ENCODE measurements at regions not wholly inside any gene's neighbourhood (a gene's known extent, or its start where the extent isn't known, plus 50 kb on each side); places are given as distances from the start of the nearest gene placed in this dataset.

GRCh38 chr20:40588891-40589290 lies 100.1 kb downstream of the MAFB start:
- no peaks in the 10 kb centered on the region for H3K9me3 ChIP-seq (ENCODE audit: control insufficient read depth, insufficient read depth, low read length)
- no peak overlapping the region for H3K9ac ChIP-seq (ENCODE audit: low read depth, low read length)
- H3K4me1 ChIP-seq (ENCODE audit: control insufficient read depth, insufficient read depth, low read length), result no peaks in the 10 kb centered on the region
- no peaks in the 10 kb centered on the region for H3K36me3 ChIP-seq (ENCODE audit: control insufficient read depth, insufficient read depth, low read length)
- no peak overlapping the region for H3K4me3 ChIP-seq (ENCODE audit: low read depth, low read length)
- no peaks in the 10 kb centered on the region for H3K27me3 ChIP-seq (ENCODE audit: control insufficient read depth, insufficient read depth, low read length)

GRCh38 chr20:40587038-40587437 lies 102.0 kb downstream of the MAFB start:
- Histone ChIP-seq H3K27me3 (ENCODE audit: control insufficient read depth, insufficient read depth, low read length) (no peaks in the 10 kb centered on the region), H3K9me3 (ENCODE audit: control insufficient read depth, insufficient read depth, low read length) (no peaks in the 10 kb centered on the region)

DNA sequence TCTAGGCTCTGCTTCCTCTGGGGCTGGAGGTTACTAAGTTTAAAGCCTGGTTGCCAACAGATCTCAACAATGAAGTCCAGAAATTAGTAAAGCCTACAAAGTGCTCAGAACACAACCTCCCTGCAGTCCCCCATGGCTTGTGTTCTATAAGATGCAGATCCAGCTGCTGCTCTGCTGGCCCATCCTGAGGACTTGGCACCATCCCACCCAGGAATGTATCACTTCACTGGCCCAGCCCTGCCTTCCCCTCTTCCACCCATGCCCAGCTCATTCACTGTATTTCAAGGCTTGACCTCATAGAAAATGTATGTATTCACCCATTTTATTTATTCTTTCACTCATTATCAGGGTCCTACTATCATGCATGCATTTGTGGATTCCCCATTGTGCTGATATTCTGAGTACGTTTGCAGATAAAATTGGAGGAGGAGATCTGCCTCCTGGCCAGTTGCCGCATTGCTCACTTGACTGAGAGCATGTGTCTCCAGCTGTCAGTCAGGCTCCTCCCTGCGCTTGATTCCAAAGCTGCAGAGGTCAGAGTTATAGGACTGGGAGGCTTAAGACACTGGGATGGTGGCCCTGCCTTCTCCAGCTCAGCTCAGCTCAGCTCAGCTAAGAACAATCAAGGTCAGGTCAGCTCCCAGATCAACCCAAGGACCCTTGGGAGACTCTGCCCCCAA lies 104.8 kb downstream of the MAFB start:
- no peaks in the 10 kb centered on the region for H3K4me1 ChIP-seq (ENCODE audit: control insufficient read depth, insufficient read depth, low read length)
- no peak overlapping the region for H3K4me3 ChIP-seq (ENCODE audit: low read depth, low read length)
- no peaks in the 10 kb centered on the region for H3K27me3 ChIP-seq (ENCODE audit: control insufficient read depth, insufficient read depth, low read length)
- H3K9me3 ChIP-seq (ENCODE audit: control insufficient read depth, insufficient read depth, low read length), result no peaks in the 10 kb centered on the region
- no peak overlapping the region for H3K9ac ChIP-seq (ENCODE audit: low read depth, low read length)
- H3K36me3 ChIP-seq (ENCODE audit: control insufficient read depth, insufficient read depth, low read length), result no peaks in the 10 kb centered on the region

More at GRCh38 chr20:40587038-40587437, 102.0 kb downstream of the MAFB start:
- Histone ChIP-seq H3K4me3 (ENCODE audit: low read depth, low read length) (no peak overlapping the region), H3K4me1 (ENCODE audit: control insufficient read depth, insufficient read depth, low read length) (no peaks in the 10 kb centered on the region), H3K9ac (ENCODE audit: low read depth, low read length) (no peak overlapping the region), H3K36me3 (ENCODE audit: control insufficient read depth, insufficient read depth, low read length) (no peaks in the 10 kb centered on the region)

GRCh38 chr20:40583636-40584035 lies 105.4 kb downstream of the MAFB start:
- Histone ChIP-seq H3K9me3 (ENCODE audit: control insufficient read depth, insufficient read depth, low read length) (no peaks in the 10 kb centered on the region), H3K9ac (ENCODE audit: low read depth, low read length) (no peak overlapping the region), H3K4me3 (ENCODE audit: low read depth, low read length) (no peak overlapping the region), H3K27me3 (ENCODE audit: control insufficient read depth, insufficient read depth, low read length) (no peaks in the 10 kb centered on the region), H3K4me1 (ENCODE audit: control insufficient read depth, insufficient read depth, low read length) (no peaks in the 10 kb centered on the region), H3K36me3 (ENCODE audit: control insufficient read depth, insufficient read depth, low read length) (no peaks in the 10 kb centered on the region)

- Histone ChIP-seq H3K36me3 (ENCODE audit: control insufficient read depth, insufficient read depth, low read length) (no peaks in the 10 kb centered on the region), H3K27me3 (ENCODE audit: control insufficient read depth, insufficient read depth, low read length) (no peaks in the 10 kb centered on the region), H3K9me3 (ENCODE audit: control insufficient read depth, insufficient read depth, low read length) (no peaks in the 10 kb centered on the region), H3K4me3 (ENCODE audit: low read depth, low read length) (no peak overlapping the region), H3K4me1 (ENCODE audit: control insufficient read depth, insufficient read depth, low read length) (no peaks in the 10 kb centered on the region), H3K9ac (ENCODE audit: low read depth, low read length) (no peak overlapping the region)
These were observed 105.8 kb downstream of the MAFB start for GRCh38 chr20:40583205-40583604.

GRCh38 chr20:40582531-40582930 lies 106.5 kb downstream of the MAFB start:
- Histone ChIP-seq H3K36me3 (ENCODE audit: control insufficient read depth, insufficient read depth, low read length) (no peaks in the 10 kb centered on the region), H3K4me3 (ENCODE audit: low read depth, low read length) (no peak overlapping the region), H3K27me3 (ENCODE audit: control insufficient read depth, insufficient read depth, low read length) (no peaks in the 10 kb centered on the region), H3K4me1 (ENCODE audit: control insufficient read depth, insufficient read depth, low read length) (no peaks in the 10 kb centered on the region), H3K9me3 (ENCODE audit: control insufficient read depth, insufficient read depth, low read length) (no peaks in the 10 kb centered on the region), H3K9ac (ENCODE audit: low read depth, low read length) (no peak overlapping the region)

- Histone ChIP-seq H3K36me3 (ENCODE audit: control insufficient read depth, insufficient read depth, low read length) (no peaks in the 10 kb centered on the region), H3K4me3 (ENCODE audit: low read depth, low read length) (no peak overlapping the region), H3K9ac (ENCODE audit: low read depth, low read length) (no peak overlapping the region), H3K4me1 (ENCODE audit: control insufficient read depth, insufficient read depth, low read length) (no peaks in the 10 kb centered on the region), H3K9me3 (ENCODE audit: control insufficient read depth, insufficient read depth, low read length) (no peaks in the 10 kb centered on the region), H3K27me3 (ENCODE audit: control insufficient read depth, insufficient read depth, low read length) (no peaks in the 10 kb centered on the region)
These were observed 109.3 kb downstream of the MAFB start for GRCh38 chr20:40579701-40580100.

GRCh38 chr20:40578961-40579360 lies 110.1 kb downstream of the MAFB start:
- no peaks in the 10 kb centered on the region for H3K27me3 ChIP-seq (ENCODE audit: control insufficient read depth, insufficient read depth, low read length)
- H3K9ac ChIP-seq (ENCODE audit: low read depth, low read length), result no peak overlapping the region
- no peaks in the 10 kb centered on the region for H3K4me1 ChIP-seq (ENCODE audit: control insufficient read depth, insufficient read depth, low read length)
- no peak overlapping the region for H3K4me3 ChIP-seq (ENCODE audit: low read depth, low read length)
- H3K36me3 ChIP-seq (ENCODE audit: control insufficient read depth, insufficient read depth, low read length), result no peaks in the 10 kb centered on the region
- H3K9me3 ChIP-seq (ENCODE audit: control insufficient read depth, insufficient read depth, low read length), result no peaks in the 10 kb centered on the region

GRCh38 chr20:40575851-40576250 lies 113.2 kb downstream of the MAFB start:
- Histone ChIP-seq H3K36me3 (ENCODE audit: control insufficient read depth, insufficient read depth, low read length) (no peaks in the 10 kb centered on the region), H3K4me1 (ENCODE audit: control insufficient read depth, insufficient read depth, low read length) (no peaks in the 10 kb centered on the region), H3K9ac (ENCODE audit: low read depth, low read length) (no peak overlapping the region), H3K9me3 (ENCODE audit: control insufficient read depth, insufficient read depth, low read length) (no peaks in the 10 kb centered on the region), H3K27me3 (ENCODE audit: control insufficient read depth, insufficient read depth, low read length) (no peaks in the 10 kb centered on the region), H3K4me3 (ENCODE audit: low read depth, low read length) (no peak overlapping the region)

GRCh38 chr20:40572251-40572650 lies 116.8 kb downstream of the MAFB start:
- H3K36me3 ChIP-seq (ENCODE audit: control insufficient read depth, insufficient read depth, low read length), result no peaks in the 10 kb centered on the region
- no peaks in the 10 kb centered on the region for H3K27me3 ChIP-seq (ENCODE audit: control insufficient read depth, insufficient read depth, low read length)
- no peaks in the 10 kb centered on the region for H3K9me3 ChIP-seq (ENCODE audit: control insufficient read depth, insufficient read depth, low read length)
- H3K4me1 ChIP-seq (ENCODE audit: control insufficient read depth, insufficient read depth, low read length), result no peaks in the 10 kb centered on the region
- H3K9ac ChIP-seq (ENCODE audit: low read depth, low read length), result no peak overlapping the region
- H3K4me3 ChIP-seq (ENCODE audit: low read depth, low read length), result no peak overlapping the region

- no peaks in the 10 kb centered on the region for H3K9me3 ChIP-seq (ENCODE audit: control insufficient read depth, insufficient read depth, low read length)
- H3K36me3 ChIP-seq (ENCODE audit: control insufficient read depth, insufficient read depth, low read length), result no peaks in the 10 kb centered on the region
- no peaks in the 10 kb centered on the region for H3K4me1 ChIP-seq (ENCODE audit: control insufficient read depth, insufficient read depth, low read length)
- no peak overlapping the region for H3K4me3 ChIP-seq (ENCODE audit: low read depth, low read length)
- no peaks in the 10 kb centered on the region for H3K27me3 ChIP-seq (ENCODE audit: control insufficient read depth, insufficient read depth, low read length)
- H3K9ac ChIP-seq (ENCODE audit: low read depth, low read length), result no peak overlapping the region
These were observed 117.4 kb downstream of the MAFB start for GRCh38 chr20:40571639-40572038.

DNA sequence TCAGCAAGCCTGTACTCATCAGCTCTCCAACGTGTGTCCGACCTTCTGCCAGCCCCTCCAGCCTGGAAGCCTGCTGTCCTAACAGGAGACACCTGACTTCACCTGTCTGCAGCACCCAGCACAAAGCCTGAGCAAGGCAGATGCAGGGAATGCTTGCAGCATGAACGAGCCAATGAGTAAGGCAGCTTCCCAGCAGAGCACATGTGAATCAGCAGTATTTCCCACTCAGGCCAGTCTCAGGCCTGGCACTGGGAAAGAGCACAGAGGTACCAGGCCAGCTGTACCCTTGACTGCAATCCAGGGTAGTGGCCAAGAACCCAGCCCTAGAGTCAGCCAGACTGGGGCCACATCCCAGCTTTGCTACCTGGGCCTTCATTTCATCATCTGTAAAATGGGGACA lies 120.8 kb downstream of the MAFB start:
- H3K9me3 ChIP-seq (ENCODE audit: control insufficient read depth, insufficient read depth, low read length), result no peaks in the 10 kb centered on the region
- no peaks in the 10 kb centered on the region for H3K36me3 ChIP-seq (ENCODE audit: control insufficient read depth, insufficient read depth, low read length)
- H3K4me3 ChIP-seq (ENCODE audit: low read depth, low read length), result no peak overlapping the region
- no peaks in the 10 kb centered on the region for H3K27me3 ChIP-seq (ENCODE audit: control insufficient read depth, insufficient read depth, low read length)
- H3K4me1 ChIP-seq (ENCODE audit: control insufficient read depth, insufficient read depth, low read length), result no peaks in the 10 kb centered on the region
- no peak overlapping the region for H3K9ac ChIP-seq (ENCODE audit: low read depth, low read length)
